Stimulated activated CD4-positive, alpha-beta T cell treated with anti-CD3 and anti-CD28 coated beads, Interleukin-2, amount 100 ng/mL, for 24 hours (primary cell): ENCODE measurements at regions not wholly inside any gene's neighbourhood (a gene's known extent, or its start where the extent isn't known, plus 50 kb on each side); places are given as distances from the start of the nearest gene placed in this dataset.
"Not testable (repeated sequence)": the region's sequence is repeated elsewhere in the genome, so short reads cannot be mapped to it uniquely, and the experiment has no call there.

Experiments used
- DNase-seq, 2 donors: peaks; one replicate each; pipeline ENCODE4 v3.0.0-alpha.2; 2020

- DNase-seq = no peak
These were observed 1490.0 kb upstream of the GBE1 start for GRCh38 chr3:83251490-83251889.

GRCh38 chr3:83250613-83251012 is 1489.2 kb upstream of the GBE1 start:
- DNase-seq = no peak

- no peak for DNase-seq
These were observed 1487.0 kb upstream of the GBE1 start for GRCh38 chr3:83248454-83248853.

- DNase-seq = no peak
These were observed 1473.9 kb upstream of the GBE1 start for GRCh38 chr3:83235180-83235814.

GRCh38 chr3:83233715-83234114 is 1472.3 kb upstream of the GBE1 start:
- DNase-seq = no peak

GRCh38 chr3:83230841-83231240 is 1469.4 kb upstream of the GBE1 start:
- DNase-seq = no peak

- no peak for DNase-seq
These were observed 1468.9 kb upstream of the GBE1 start for GRCh38 chr3:83230376-83230775.

GRCh38 chr3:83226751-83227150 is 1465.3 kb upstream of the GBE1 start:
- DNase-seq = no peak

- DNase-seq = no peak
These were observed 1462.8 kb upstream of the GBE1 start for GRCh38 chr3:83224101-83224868.

- no peak for DNase-seq
These were observed 1457.1 kb upstream of the GBE1 start for GRCh38 chr3:83218383-83219200.

GRCh38 chr3:83217595-83218118 is 1456.2 kb upstream of the GBE1 start:
- DNase-seq = not testable (repeated sequence)

- no peak for DNase-seq
These were observed 1455.6 kb upstream of the GBE1 start for GRCh38 chr3:83216919-83217594.

GRCh38 chr3:83195243-83195642 is 1433.8 kb upstream of the GBE1 start:
- no peak for DNase-seq

- DNase-seq = no peak
These were observed 1432.1 kb upstream of the GBE1 start for GRCh38 chr3:83193526-83193925.

- DNase-seq = no peak
These were observed 1428.2 kb upstream of the GBE1 start for GRCh38 chr3:83189634-83190033.

GRCh38 chr3:83169473-83169872 is 1408.0 kb upstream of the GBE1 start:
- no peak for DNase-seq

GRCh38 chr3:83150896-83151295 is 1389.5 kb upstream of the GBE1 start:
- no peak for DNase-seq

- DNase-seq = no peak
These were observed 1379.5 kb upstream of the GBE1 start for GRCh38 chr3:83140983-83141382.

- DNase-seq = no peak
These were observed 1369.8 kb upstream of the GBE1 start for GRCh38 chr3:83131236-83131635.

- DNase-seq = no peak
These were observed 1361.4 kb upstream of the GBE1 start for GRCh38 chr3:83122774-83123350.

- DNase-seq = no peak
These were observed 1331.8 kb upstream of the GBE1 start for GRCh38 chr3:83093222-83093572.

GRCh38 chr3:83092521-83093221 is 1331.2 kb upstream of the GBE1 start:
- no peak for DNase-seq
